Skin epidermis (tissue), 12 donors: ENCODE measurements at regions not wholly inside any gene's neighbourhood (a gene's known extent, or its start where the extent isn't known, plus 50 kb on each side); places are given as distances from the start of the nearest gene placed in this dataset.

ENCODE experiments used
- H3K27ac ChIP-seq, 21 experiments: fragments of 200-600 bp; sonication (generic) in 11 of 21; one replicate each; pipeline ENCODE4 v1.5.0; 2020; ENCODE audit warnings: mild to moderate bottlenecking in 3 of 21, inconsistent platforms in 2 of 21, moderate library complexity in 2 of 21
- H3K4me3 ChIP-seq, 7 experiments: fragments of 200-600 bp; sonication (generic) in 2 of 7; one replicate each; pipeline ENCODE4 v1.5.0; 2020; ENCODE audit warnings: inconsistent platforms in 2 of 7, mild to moderate bottlenecking in 2 of 7, moderate library complexity in 1 of 7

DNA sequence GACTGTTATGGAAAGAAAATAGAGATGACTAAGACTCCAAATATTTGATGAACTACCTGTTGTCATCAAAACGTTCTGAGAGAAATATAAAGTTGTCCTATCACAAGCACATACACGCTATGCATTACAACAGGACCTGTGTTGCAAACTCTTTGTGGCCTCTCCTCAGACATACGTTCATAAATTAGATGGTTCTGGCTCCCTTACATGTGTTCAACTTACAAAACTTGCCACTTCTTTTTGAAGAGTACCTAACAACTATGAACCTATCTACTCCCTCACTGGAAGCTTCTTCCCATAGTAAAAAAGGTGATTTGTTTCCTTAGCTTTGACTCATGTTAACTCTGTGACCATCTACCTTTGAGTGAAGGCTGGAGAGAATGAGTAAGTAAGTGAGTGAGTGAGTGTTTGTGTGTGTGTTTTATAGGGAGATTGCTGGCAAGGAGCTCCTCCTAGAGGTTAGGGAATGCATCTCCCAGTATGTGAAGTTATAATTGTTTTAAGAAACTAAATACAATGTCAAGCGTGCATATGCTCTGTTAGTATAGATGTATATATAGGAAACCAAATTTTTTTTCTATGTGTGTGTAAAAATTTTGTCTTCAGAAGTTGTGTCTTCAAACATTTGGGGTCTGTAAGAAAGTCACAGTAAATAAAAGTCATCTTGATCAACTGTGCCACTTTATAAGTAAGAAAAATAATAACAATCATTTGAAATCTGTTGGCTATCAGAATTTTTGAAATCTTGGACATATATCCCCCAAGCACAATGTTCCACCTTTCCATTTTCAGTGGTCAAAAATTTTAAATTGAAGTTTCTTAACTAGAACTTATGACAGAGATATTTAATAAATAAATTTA, 1211.1 kb upstream of the GJE1 start:
- H3K27ac ChIP-seq, result no peak overlapping the region
- H3K4me3 ChIP-seq, result no peak overlapping the region

- Histone ChIP-seq H3K27ac (no peak overlapping the region), H3K4me3 (no peak overlapping the region)
These were observed 1214.8 kb upstream of the GJE1 start for GRCh38 chr6:140917911-140918310.

- H3K27ac ChIP-seq, result no peak overlapping the region
- no peak overlapping the region for H3K4me3 ChIP-seq
These were observed 1217.2 kb upstream of the GJE1 start for GRCh38 chr6:140915551-140915950.

- H3K27ac ChIP-seq, result no peak overlapping the region
- H3K4me3 ChIP-seq, result no peak overlapping the region
These were observed 1217.6 kb upstream of the GJE1 start for GRCh38 chr6:140915103-140915502.

GRCh38 chr6:140912686-140913085, 1220.0 kb upstream of the GJE1 start:
- Histone ChIP-seq H3K4me3 (no peak overlapping the region), H3K27ac (no peak overlapping the region)

- H3K4me3 ChIP-seq, result no peak overlapping the region
- no peak overlapping the region for H3K27ac ChIP-seq
These were observed 1223.1 kb upstream of the GJE1 start for GRCh38 chr6:140909625-140910024.

DNA sequence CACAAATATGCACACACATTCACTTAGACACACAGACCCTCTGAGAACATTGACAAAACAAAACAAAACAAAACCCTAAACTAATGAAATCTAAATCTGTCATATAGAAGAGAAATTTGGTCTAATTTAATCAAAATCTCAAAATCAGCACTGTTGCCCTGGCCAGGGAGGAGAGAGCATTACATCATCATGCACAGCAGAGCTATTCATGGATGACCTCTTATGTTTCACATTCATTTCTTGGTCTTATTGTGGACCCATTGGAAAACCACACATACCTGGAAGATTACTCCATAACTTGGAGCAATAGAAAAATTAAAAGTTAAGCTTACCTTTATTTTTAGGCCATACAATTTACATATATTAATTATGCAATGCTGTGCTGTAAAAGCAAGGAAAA, 1223.6 kb upstream of the GJE1 start:
- Histone ChIP-seq H3K4me3 (no peak overlapping the region), H3K27ac (no peak overlapping the region)

GRCh38 chr6:140908505-140908904, 1224.2 kb upstream of the GJE1 start:
- H3K27ac ChIP-seq, result no peak overlapping the region
- H3K4me3 ChIP-seq, result no peak overlapping the region

- H3K4me3 ChIP-seq, result no peak overlapping the region
- no peak overlapping the region for H3K27ac ChIP-seq
These were observed 1225.5 kb upstream of the GJE1 start for GRCh38 chr6:140907235-140907634.

GRCh38 chr6:140905724-140906123, 1227.0 kb upstream of the GJE1 start:
- Histone ChIP-seq H3K4me3 (no peak overlapping the region), H3K27ac (no peak overlapping the region)

- Histone ChIP-seq H3K4me3 (no peak overlapping the region), H3K27ac (no peak overlapping the region)
These were observed 1227.7 kb upstream of the GJE1 start for GRCh38 chr6:140905050-140905449.

DNA sequence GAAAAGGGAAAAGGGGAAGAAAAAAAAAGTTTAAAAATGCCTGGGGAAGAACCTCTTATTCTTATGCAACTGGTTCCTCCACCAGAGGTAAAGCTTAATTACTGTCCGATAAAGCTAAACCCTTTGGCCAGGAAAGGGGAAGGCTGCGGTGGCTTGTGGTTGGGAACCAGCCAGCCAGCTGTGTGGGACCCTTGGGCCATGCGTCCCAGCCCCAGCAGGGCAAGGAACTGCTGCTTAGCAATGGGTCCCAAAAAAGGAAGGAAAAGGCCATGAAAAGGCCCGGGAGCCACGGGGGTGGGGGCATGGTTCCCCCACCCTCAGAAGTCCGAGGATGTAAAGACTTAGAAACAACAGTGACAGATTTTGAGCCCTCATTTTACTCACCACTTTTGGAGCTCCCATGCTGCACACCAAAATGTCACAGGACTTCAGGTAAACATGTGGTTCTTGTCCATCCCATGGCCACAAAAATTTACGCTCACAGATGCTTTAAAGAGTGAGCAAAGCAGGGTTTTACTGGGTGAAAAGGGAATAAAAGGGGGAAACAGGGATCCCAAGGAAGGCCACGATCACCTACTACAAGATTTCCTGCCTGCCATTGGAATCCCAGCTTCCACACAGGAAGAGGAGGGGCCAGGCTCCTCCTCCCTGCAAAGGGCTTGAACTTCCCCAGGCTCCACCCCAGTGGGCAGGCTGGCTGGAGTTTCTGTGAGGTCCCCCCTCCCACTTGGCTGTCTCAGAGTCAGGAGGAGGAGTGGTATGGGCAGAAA, 1234.7 kb upstream of the GJE1 start:
- H3K27ac ChIP-seq, result no peak overlapping the region
- H3K4me3 ChIP-seq, result peak overlapping the region in 1 of 7 experiments; percentile 2

GRCh38 chr6:140897349-140897748, 1235.4 kb upstream of the GJE1 start:
- Histone ChIP-seq H3K4me3 (no peak overlapping the region), H3K27ac (no peak overlapping the region)

- H3K4me3 ChIP-seq, result no peak overlapping the region
- H3K27ac ChIP-seq, result no peak overlapping the region
These were observed 1239.3 kb upstream of the GJE1 start for GRCh38 chr6:140893432-140893831.

DNA sequence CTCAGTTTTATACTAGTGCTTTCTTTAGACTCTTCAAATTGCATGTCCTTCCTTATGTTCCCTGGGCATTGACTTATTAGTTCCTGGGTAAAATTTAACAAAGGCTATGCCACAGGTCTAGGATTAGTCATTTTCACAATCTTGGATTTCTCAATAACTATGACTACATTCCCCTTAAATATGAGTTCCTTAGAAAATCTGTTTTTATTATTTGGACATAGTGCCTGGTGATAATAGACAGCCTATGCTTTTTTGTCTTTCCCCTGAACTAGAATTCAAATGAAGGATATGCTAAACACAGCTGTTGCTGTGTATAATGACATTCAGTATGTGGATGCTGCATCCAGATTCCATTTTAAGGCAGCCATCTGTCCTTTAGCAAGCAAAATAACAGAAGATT, 1252.8 kb upstream of the GJE1 start:
- H3K4me3 ChIP-seq, result no peak overlapping the region

GRCh38 chr6:140874066-140874465, 1258.7 kb upstream of the GJE1 start:
- no peak overlapping the region for H3K4me3 ChIP-seq
- H3K27ac ChIP-seq, result no peak overlapping the region

More for the DNA sequence above, 1252.8 kb upstream of the GJE1 start:
- no peak overlapping the region for H3K27ac ChIP-seq

GRCh38 chr6:140872885-140873284, 1259.8 kb upstream of the GJE1 start:
- H3K27ac ChIP-seq, result no peak overlapping the region
- no peak overlapping the region for H3K4me3 ChIP-seq

DNA sequence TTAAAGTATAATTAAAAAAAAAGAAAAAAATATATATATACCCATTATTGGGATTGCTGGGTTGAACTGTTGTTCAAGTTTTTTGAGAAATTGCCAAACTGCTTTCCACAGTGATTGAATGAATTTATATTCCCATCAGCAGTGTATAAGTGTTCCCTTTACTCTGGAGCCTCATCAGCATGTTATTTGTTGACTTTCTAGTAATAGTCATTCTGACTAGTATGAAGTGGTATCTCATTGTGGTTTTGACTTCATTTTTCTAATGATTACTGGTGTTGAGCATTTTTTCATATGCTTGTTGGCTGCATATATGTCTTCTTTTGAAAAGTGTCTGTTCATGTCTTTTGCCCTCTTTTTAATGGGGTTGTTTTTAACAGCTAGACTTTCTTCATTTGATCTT, 1260.8 kb upstream of the GJE1 start:
- H3K27ac ChIP-seq, result no peak overlapping the region
- no peak overlapping the region for H3K4me3 ChIP-seq

- Histone ChIP-seq H3K27ac (no peak overlapping the region), H3K4me3 (no peak overlapping the region)
These were observed 1265.4 kb upstream of the GJE1 start for GRCh38 chr6:140867336-140867735.

- H3K4me3 ChIP-seq, result no peak overlapping the region
- peak overlapping the region in 4 of 21 experiments; percentile 9 to 34 (median 28) for H3K27ac ChIP-seq
These were observed 1274.2 kb upstream of the GJE1 start for GRCh38 chr6:140858381-140858971.
